GM12865 (cell line): ENCODE measurements at regions not wholly inside any gene's neighbourhood (a gene's known extent, or its start where the extent isn't known, plus 50 kb on each side); places are given as distances from the start of the nearest gene placed in this dataset.
"Not testable (repeated sequence)": the region's sequence is repeated elsewhere in the genome, so short reads cannot be mapped to it uniquely, and the experiment has no call there.

Source experiments
- DNase-seq: peaks from one replicate; pipeline ENCODE4 v3.0.0; 2010; ENCODE audit warnings: low read depth
- H3K4me3 ChIP-seq: 2 replicates; pipeline ENCODE4 v1.5.1; 2011; ENCODE audit warnings: mild to moderate bottlenecking, low read depth, low read length, control low read depth
- CTCF ChIP-seq: IDR thresholded peaks from 2 replicates; pipeline ENCODE4 v1.5.1; 2011; ENCODE audit warnings: low read length, control low read depth, low read depth, inconsistent platforms; ENCODE audit not compliant: insufficient read depth; ENCODE audit errors: missing control alignments

DNA sequence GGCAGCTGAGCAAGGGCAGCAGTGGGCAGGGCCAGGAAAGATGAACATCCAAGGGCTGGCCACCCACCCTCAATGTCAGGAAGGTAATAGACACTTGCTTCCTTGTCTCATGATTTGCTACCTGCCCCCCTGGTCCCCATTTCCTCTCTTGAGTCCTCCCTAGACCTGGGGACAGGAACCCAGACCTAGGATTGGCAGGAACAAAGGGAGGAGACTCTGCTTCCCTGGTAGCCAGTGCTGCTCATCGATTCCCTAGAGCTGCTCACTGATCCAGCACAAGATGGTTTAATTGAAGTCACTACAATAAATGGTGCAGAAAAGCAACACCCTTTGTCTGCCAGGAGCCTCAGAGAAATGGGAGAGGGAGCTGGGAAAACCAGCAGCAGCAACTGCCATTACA is 67.8 kb upstream of the CHST1 start:
- no peak for TF ChIP-seq CTCF
- no peak overlapping the region for H3K4me3 ChIP-seq
- no peak for DNase-seq

DNA sequence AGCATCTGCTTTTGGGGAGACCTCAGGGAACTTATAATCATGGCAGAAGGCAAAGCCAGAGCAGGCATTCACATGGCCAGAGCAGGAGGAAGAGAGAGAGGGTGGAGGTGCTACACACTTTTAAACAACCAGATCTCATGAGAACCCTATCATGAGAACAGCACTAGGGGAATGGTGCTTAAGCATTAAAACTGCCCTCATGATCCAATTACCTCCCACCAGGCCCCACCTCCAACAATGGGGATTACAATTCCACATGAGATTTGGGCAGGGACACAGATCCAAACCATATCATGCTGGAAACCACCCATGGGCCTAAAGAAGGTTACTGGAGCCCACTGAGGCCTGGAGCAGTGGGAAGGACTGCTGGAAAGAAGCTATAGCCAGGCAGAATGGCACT is 66.9 kb upstream of the CHST1 start:
- TF ChIP-seq CTCF: no peak
- DNase-seq: no peak

GRCh38 chr11:45731171-45731570 is 65.7 kb upstream of the CHST1 start:
- DNase-seq, H3K4me3 ChIP-seq: not testable (repeated sequence)

More for the DNA sequence above, 66.9 kb upstream of the CHST1 start:
- no peak overlapping the region for H3K4me3 ChIP-seq

- no peak for TF ChIP-seq CTCF
- no peak overlapping the region for H3K4me3 ChIP-seq
- DNase-seq: no peak
Measured at GRCh38 chr11:45730014-45730413, 64.6 kb upstream of the CHST1 start.

DNA sequence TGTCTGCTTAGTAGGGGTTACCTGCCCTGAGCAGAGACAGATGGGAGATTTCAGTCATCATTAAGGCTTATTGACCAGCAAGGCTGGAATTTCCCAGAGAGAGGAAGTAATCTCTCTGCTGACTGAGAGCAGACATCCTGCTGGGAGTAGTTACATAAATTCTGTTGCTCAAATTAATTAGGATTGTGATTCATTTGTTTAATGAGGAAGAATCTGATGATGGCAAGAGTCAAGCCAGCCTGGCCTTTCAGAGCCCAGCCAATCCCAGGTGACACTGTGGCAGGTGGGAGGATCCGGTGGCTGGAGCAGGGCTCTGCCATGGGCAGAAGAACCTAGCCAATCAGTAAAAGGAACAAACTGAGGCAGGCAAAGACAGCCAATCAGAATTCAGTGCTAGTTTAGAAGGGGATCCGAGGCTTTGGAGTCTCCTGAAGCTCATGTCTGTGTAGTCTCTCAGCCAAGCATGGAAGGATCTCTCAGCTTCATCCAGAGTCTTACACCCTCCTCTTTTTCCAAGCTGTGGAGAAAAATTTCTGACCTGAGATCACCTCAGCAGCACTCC is 61.2 kb upstream of the CHST1 start:
- no peak overlapping the region for H3K4me3 ChIP-seq
- no peak for TF ChIP-seq CTCF
- no peak for DNase-seq

DNA sequence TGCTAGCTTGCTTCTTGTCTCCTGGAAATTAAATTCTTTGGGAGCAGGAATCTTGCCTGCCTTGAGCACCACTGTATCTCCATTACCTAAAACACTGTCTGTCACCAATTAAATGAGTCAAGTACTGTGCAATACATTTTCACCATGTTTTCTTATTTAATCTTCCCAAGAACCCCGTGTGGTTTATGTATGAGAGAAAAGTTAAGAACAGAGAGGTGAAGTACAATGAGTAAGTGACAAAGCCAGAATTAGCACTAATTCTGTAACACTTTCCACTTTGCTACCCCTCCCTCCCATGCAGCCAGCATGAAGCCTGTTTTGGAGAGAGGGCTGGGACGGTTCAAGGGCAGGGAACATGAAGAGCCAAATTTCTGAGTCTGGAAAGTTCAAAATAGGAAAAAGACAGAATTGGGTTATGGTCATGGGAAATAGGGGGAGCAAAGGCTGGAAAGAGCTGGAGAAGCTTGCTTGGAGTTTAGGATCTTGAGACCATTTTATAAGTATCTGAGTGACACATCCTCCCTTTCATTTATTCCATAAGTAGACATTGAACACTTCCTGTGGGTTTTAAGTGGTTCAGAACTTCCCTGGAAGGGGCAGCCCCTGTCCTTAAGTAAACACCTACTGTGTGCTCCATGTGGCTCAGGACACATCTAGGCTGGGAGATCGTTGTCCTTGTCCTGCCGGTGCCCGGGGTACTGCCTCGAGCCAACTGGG is 60.5 kb upstream of the CHST1 start:
- DNase-seq: no peak
- H3K4me3 ChIP-seq: no peak overlapping the region
- TF ChIP-seq CTCF: no peak

- no peak overlapping the region for H3K4me3 ChIP-seq
- no peak for TF ChIP-seq CTCF
- no peak for DNase-seq
Measured at GRCh38 chr11:45725121-45725520, 59.7 kb upstream of the CHST1 start.
